Lung (tissue), 11 donors: ENCODE measurements at regions not wholly inside any gene's neighbourhood (a gene's known extent, or its start where the extent isn't known, plus 50 kb on each side); places are given as distances from the start of the nearest gene placed in this dataset.

Experiments used
- ATAC-seq: fragments of 200-7000 bp; cut with Tn5 transposase; one replicate; pipeline ENCODE4 v1.9.1; 2020; ENCODE audit warnings: moderate number of reproducible peaks; ENCODE audit not compliant: insufficient read depth, low FRiP score
- DNase-seq, 3 donors: peaks; one replicate each; pipeline ENCODE4 v3.0.0-alpha.2; 2013 to 2017
- H3K27ac ChIP-seq, 2 donors: one replicate each; pipeline ENCODE4 v1.5.1; 2013; ENCODE audit warnings: mild to moderate bottlenecking in 2 of 2, moderate library complexity in 2 of 2, control low read depth in 1 of 2, inconsistent platforms in 1 of 2, low read depth in 1 of 2, low read length in 1 of 2
- H3K27me3 ChIP-seq, 3 donors: one replicate each; pipeline ENCODE4 v1.5.1; 2013; ENCODE audit warnings: low read length in 2 of 3; ENCODE audit not compliant: control insufficient read depth in 3 of 3, insufficient read depth in 3 of 3
- H3K36me3 ChIP-seq, 4 donors: one replicate each; pipeline ENCODE4 v1.5.1; 2013; ENCODE audit warnings: low read length in 4 of 4, mild to moderate bottlenecking in 1 of 4, moderate library complexity in 1 of 4; ENCODE audit not compliant: control insufficient read depth in 4 of 4, insufficient read depth in 4 of 4
- H3K4me1 ChIP-seq, 5 donors: one replicate each; pipeline ENCODE4 v1.5.1; 2013; ENCODE audit warnings: low read length in 5 of 5, mild to moderate bottlenecking in 2 of 5, moderate library complexity in 1 of 5; ENCODE audit not compliant: control insufficient read depth in 5 of 5, insufficient read depth in 5 of 5
- H3K4me3 ChIP-seq: one replicate; pipeline ENCODE4 v1.5.1; 2013; ENCODE audit warnings: mild to moderate bottlenecking, control low read depth, moderate library complexity
- H3K9ac ChIP-seq, 2 donors: one replicate each; pipeline ENCODE4 v1.5.1; 2013; ENCODE audit warnings: low read length in 2 of 2, control low read depth in 1 of 2; ENCODE audit not compliant: insufficient read depth in 1 of 2
- H3K9me3 ChIP-seq, 4 donors: one replicate each; pipeline ENCODE4 v1.5.1; 2013; ENCODE audit warnings: low read length in 3 of 4, mild to moderate bottlenecking in 1 of 4, moderate library complexity in 1 of 4; ENCODE audit not compliant: control insufficient read depth in 4 of 4, insufficient read depth in 3 of 4
- WGBS, 2 donors: extraction: QIAGEN DNeasy Blood & Tissue Kit; methylation state at CpG; one replicate each; pipeline ENCODE4 v1.1.7; 2013; 5-methylcytosine and 5-hydroxymethylcytosine counted together
- TF ChIP-seq, protein P1 (sequence below): IDR thresholded peaks from 2 replicates; pipeline ENCODE4 v1.5.1; 2012; ENCODE audit warnings: mild to moderate bottlenecking; ENCODE audit errors: control extremely low read depth, extremely low read depth
- donor health status: control.
- donor health status: control.
- donor health status: Bipolar disorder and iron deficiency.
- donor health status: healthy.
- donor health status: DM: yes; HTN: yes; CAD: no.

DNA sequence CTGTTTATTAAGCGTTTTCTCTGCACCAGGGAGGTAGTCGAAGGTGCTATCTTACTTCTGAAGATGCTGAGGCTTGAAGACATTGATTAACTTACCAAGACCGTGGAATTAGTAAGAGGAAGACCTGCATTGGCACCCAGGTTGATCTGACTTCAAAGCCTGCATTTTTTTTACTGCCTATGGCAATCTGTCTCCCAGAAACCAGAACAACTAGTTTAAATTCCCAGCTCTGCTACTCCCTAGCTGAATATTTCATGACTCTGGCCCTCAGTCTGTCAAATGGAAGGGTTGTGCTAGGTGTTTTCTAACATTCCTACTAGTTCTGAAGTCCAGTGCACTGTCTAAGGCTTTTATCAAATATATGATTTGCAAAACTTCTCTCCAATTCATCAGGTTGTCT lies 52.0 kb upstream of the GRAMD1B start:
- TF ChIP-seq, protein P1, sequence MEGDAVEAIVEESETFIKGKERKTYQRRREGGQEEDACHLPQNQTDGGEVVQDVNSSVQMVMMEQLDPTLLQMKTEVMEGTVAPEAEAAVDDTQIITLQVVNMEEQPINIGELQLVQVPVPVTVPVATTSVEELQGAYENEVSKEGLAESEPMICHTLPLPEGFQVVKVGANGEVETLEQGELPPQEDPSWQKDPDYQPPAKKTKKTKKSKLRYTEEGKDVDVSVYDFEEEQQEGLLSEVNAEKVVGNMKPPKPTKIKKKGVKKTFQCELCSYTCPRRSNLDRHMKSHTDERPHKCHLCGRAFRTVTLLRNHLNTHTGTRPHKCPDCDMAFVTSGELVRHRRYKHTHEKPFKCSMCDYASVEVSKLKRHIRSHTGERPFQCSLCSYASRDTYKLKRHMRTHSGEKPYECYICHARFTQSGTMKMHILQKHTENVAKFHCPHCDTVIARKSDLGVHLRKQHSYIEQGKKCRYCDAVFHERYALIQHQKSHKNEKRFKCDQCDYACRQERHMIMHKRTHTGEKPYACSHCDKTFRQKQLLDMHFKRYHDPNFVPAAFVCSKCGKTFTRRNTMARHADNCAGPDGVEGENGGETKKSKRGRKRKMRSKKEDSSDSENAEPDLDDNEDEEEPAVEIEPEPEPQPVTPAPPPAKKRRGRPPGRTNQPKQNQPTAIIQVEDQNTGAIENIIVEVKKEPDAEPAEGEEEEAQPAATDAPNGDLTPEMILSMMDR, result no peak
- H3K9me3 ChIP-seq, result no peaks in the 10 kb centered on the region
- ATAC-seq (no peak), DNase-seq (no peak)
- H3K36me3 ChIP-seq, result no peaks in the 10 kb centered on the region
- H3K27me3 ChIP-seq, result no peaks in the 10 kb centered on the region
- 82 to 88% methylated on average over 3 of the region's 3 CpGs for WGBS, 2 donors
- no peak overlapping the region for H3K4me3 ChIP-seq
- H3K27ac ChIP-seq, result no peak overlapping the region
- no peak overlapping the region for H3K9ac ChIP-seq
- H3K4me1 ChIP-seq, result peaks cover 0 to 24% (median 0%) of the 10 kb centered on the region in 5 donors

DNA sequence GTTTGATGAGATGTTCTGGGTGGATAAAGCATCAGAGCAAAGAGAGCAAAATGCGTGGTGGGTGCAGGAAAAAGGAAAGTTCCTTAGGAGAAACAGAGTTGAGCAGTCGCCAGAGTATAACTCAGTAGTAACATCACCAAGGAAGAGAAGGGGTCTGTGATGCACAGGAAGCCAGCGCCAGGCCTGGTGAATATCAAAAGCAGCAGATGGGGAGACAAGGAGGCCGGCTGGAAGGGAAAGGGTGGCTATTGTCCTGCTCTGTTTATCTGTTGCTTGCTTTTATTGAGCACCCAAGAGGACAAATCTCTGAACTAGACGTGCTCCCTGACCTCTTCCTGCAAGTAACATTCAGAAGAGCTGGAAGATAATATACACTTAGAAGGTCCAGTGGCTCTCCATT lies 52.7 kb upstream of the GRAMD1B start:
- Histone ChIP-seq H3K27me3 (no peaks in the 10 kb centered on the region), H3K36me3 (no peaks in the 10 kb centered on the region), H3K4me1 (peaks cover 0 to 24% (median 0%) of the 10 kb centered on the region in 5 donors), H3K4me3 (no peak overlapping the region), H3K27ac (no peak overlapping the region), H3K9me3 (no peaks in the 10 kb centered on the region), H3K9ac (no peak overlapping the region)
- TF ChIP-seq, protein P1, result no peak
- WGBS, 2 donors, result 67 to 80% methylated on average over 5 of the region's 5 CpGs
- no peak for DNase-seq
- ATAC-seq, result no peak

DNA sequence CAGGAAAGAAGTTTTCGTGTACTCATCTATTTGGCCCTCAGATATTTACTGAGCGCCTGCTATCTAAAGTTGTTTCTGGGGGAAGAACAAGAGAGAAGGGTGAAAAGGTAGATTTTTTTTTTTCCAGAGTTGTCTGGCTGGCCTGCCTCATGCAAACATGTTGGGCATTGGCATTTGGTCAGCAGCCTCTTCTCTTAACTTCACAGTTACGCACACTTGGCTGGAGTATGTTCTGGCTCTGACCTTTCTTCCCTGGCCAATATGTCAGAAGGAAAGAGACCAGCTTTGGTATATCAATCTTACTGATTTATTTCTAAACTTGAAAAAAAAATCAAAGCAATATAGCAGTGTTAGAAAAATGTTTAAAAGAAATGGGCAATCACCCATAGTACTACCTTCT lies 54.2 kb upstream of the GRAMD1B start:
- no peak for ATAC-seq
- TF ChIP-seq, protein P1, result no peak
- no peaks in the 10 kb centered on the region for H3K36me3 ChIP-seq
- DNase-seq, result peak; percentile 27 to 63 (median 59)
- 83 to 96% methylated on average over 3 of the region's 3 CpGs for WGBS, 2 donors
- peak overlapping the region in 1 of 2 donors; percentile 77 for H3K27ac ChIP-seq
- no peak overlapping the region for H3K9ac ChIP-seq
- no peaks in the 10 kb centered on the region for H3K27me3 ChIP-seq
- H3K9me3 ChIP-seq, result no peaks in the 10 kb centered on the region
- peaks cover 0 to 24% (median 0%) of the 10 kb centered on the region in 5 donors for H3K4me1 ChIP-seq
- no peak overlapping the region for H3K4me3 ChIP-seq

DNA sequence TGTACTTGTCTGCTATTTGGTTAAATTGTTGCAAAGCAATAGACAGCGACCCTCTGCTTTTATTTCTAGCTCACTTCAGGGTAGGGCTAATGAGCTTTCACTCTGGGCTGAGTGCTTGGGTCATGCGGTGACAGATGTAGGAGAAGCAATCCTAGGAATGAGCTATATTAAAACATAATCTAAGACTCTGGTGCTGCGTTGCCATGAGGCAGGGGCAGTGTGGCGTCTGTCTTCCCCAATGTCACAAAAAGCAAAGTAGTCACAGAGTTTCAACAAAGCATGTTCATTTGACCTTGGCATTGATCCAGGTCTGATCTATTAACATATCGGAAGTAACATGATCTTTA lies 55.5 kb upstream of the GRAMD1B start:
- DNase-seq, result no peak
- ATAC-seq, result no peak
- H3K27me3 ChIP-seq, result peaks cover 0 to 3% (median 0%) of the 10 kb centered on the region in 3 donors
- H3K9ac ChIP-seq, result no peak overlapping the region
- TF ChIP-seq, protein P1, result no peak
- no peaks in the 10 kb centered on the region for H3K36me3 ChIP-seq
- no peaks in the 10 kb centered on the region for H3K9me3 ChIP-seq
- no peak overlapping the region for H3K4me3 ChIP-seq
- peaks cover 0 to 24% (median 0%) of the 10 kb centered on the region in 5 donors for H3K4me1 ChIP-seq
- 65 to 83% methylated on average over 5 of the region's 5 CpGs for WGBS, 2 donors
- peak overlapping the region in 1 of 2 donors; percentile 87 for H3K27ac ChIP-seq
